RWPE2 (cell line): ENCODE measurements at regions not wholly inside any gene's neighbourhood (a gene's known extent, or its start where the extent isn't known, plus 50 kb on each side); places are given as distances from the start of the nearest gene placed in this dataset.
A peak's percentile ranks its signal among the peaks of the same experiment; 100 is the strongest.

Source experiments
- ATAC-seq: fragments of 200-7000 bp; cut with Tn5 transposase; 3 replicates; pipeline ENCODE4 v1.9.1; 2021; ENCODE audit warnings: low read depth
- DNase-seq: peaks from one replicate; pipeline ENCODE4 v3.0.0-alpha.2; 2020; ENCODE audit warnings: low spot score
- H3K27ac ChIP-seq: fragments of 450-650 bp; 2 replicates; pipeline ENCODE4 v1.5.1; 2017; ENCODE audit warnings: mild to moderate bottlenecking; ENCODE audit not compliant: poor library complexity, severe bottlenecking
- H3K27me3 ChIP-seq: fragments of 250-450 bp; sonication (Bioruptor Pico); 2 replicates; pipeline ENCODE4 v1.5.1; 2021; ENCODE audit warnings: mild to moderate bottlenecking, moderate library complexity; ENCODE audit not compliant: insufficient read depth, poor library complexity, severe bottlenecking
- H3K36me3 ChIP-seq: fragments of 250-450 bp; sonication (Bioruptor Pico); 2 replicates; pipeline ENCODE4 v1.5.1; 2020; ENCODE audit warnings: low read depth, mild to moderate bottlenecking, moderate library complexity
- H3K4me1 ChIP-seq: fragments of 250-450 bp; sonication (Bioruptor Pico); 2 replicates; pipeline ENCODE4 v1.5.1; 2021; ENCODE audit warnings: mild to moderate bottlenecking, moderate library complexity; ENCODE audit not compliant: insufficient read depth, poor library complexity, severe bottlenecking
- H3K4me3 ChIP-seq: fragments of 250-450 bp; sonication (Bioruptor Pico); 2 replicates; pipeline ENCODE4 v1.5.1; 2021; ENCODE audit warnings: mild to moderate bottlenecking, moderate library complexity; ENCODE audit not compliant: severe bottlenecking
- H3K9me3 ChIP-seq: fragments of 250-450 bp; sonication (Bioruptor Pico); 2 replicates; pipeline ENCODE4 v1.5.1; 2021; ENCODE audit warnings: mild to moderate bottlenecking, moderate library complexity; ENCODE audit not compliant: severe bottlenecking
- CTCF ChIP-seq: fragments of 450-650 bp; IDR thresholded peaks from one replicate; pipeline ENCODE4 v1.5.1; 2017; ENCODE audit warnings: mild to moderate bottlenecking, moderate library complexity; ENCODE audit not compliant: poor library complexity, severe bottlenecking

DNA sequence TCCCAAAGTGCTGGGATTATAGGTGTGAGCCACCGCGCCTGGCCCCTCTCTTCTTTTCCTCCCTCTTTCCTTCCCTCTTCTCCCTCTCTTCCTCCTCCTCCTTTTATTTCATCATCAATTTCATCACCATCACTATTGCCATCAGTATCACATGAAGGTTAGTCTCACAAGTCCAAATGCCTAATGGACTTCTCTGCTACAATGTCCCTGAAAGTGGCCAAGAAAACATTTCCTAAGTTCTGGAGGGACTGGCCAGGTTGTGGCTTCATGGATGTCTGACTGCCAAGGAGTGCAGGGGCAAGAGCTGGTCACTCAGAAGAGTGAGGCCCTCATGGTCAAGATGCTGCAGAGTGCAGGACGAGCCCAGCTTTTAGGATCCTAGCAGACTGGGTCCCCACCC is 97.6 kb downstream of the SYNE3 start:
- no peak for DNase-seq
- TF ChIP-seq CTCF: no peak
- Histone ChIP-seq H3K27me3 (no peaks in the 10 kb centered on the region), H3K9me3 (no peaks in the 10 kb centered on the region), H3K36me3 (peaks cover 7% of the 10 kb centered on the region), H3K4me3 (no peak overlapping the region), H3K27ac (no peak overlapping the region), H3K4me1 (no peaks in the 10 kb centered on the region)
- ATAC-seq: no peak

GRCh38 chr14:95417492-95417891 is 97.8 kb upstream of the CLMN start:
- Histone ChIP-seq H3K27me3 (no peaks in the 10 kb centered on the region), H3K36me3 (peaks cover 7% of the 10 kb centered on the region), H3K4me3 (no peak overlapping the region), H3K27ac (no peak overlapping the region), H3K4me1 (no peaks in the 10 kb centered on the region), H3K9me3 (no peaks in the 10 kb centered on the region)
- ATAC-seq (no peak), DNase-seq (no peak)
- no peak for TF ChIP-seq CTCF

GRCh38 chr14:95415993-95416392 is 96.3 kb upstream of the CLMN start:
- Histone ChIP-seq H3K4me3 (no peak overlapping the region), H3K9me3 (no peaks in the 10 kb centered on the region), H3K27me3 (no peaks in the 10 kb centered on the region), H3K4me1 (no peaks in the 10 kb centered on the region), H3K27ac (no peak overlapping the region), H3K36me3 (peaks cover 7% of the 10 kb centered on the region)
- TF ChIP-seq CTCF: no peak
- ATAC-seq: no peak
- DNase-seq: no peak

DNA sequence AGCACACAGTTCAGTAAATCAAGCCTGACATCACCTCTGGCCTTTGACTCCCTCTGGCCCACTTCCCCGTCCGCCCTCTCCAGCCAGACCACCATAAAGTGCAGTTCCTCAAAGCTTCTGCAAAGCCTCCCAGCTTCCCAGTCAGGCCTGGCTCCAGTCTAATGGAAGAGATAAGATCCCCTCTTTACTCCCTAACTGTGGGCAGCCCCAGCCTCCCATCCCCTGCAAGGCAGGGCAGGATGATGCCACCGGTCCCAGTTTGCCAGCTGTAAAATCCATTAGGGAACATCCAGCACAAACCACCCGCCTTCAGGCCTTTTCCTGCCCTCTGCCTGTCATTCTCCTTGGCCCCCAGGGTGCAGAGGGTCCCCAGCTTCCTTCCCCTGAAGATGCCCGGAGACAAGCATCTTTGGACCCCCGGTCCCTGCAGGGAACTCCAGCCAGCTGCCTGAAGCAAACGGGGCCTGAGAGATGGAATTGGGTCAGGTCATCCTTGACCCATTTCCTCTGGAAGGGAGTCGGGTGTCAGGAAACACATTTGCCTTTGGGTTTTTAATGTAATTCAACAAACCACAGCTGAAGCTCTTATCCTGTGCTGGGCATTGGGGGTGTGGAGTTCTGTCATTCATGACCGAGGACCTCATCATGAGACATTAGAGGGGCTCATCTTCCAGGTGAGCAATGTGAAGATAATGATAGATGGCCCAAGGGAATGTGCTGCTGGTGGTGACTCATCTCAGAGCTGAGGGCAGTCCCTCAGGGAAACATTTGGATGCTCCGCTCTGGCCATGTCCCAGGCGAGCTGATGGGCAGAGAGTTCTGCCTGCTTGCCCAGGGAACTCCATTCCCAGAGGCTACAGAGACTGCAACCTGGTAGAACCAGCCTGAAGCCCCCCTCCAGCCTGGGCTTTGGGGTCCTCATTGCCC is 93.8 kb upstream of the CLMN start:
- Histone ChIP-seq H3K9me3 (no peaks in the 10 kb centered on the region), H3K27ac (no peak overlapping the region), H3K36me3 (peaks cover 7% of the 10 kb centered on the region), H3K4me1 (no peaks in the 10 kb centered on the region), H3K4me3 (no peak overlapping the region), H3K27me3 (no peaks in the 10 kb centered on the region)
- DNase-seq: no peak
- TF ChIP-seq CTCF: no peak
- ATAC-seq: peak; percentile 88

DNA sequence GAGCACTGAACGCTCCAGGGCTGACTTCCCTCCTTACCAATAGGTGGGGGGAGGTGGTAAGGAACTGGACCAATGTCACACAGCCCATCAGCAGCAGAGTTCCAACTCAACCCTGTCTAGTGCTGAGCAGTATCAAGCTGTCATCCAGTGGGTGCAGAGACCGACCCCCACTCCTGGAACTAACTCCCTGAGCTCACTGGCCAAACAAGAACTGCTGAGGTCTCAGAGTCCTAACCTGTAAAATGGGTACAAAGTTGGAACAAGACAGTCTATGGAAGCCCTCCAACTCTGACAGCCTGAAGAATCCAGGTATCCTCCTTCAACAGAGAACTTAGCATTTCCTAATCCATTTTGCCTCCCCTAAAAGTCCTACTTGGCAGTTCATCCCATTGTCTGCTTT is 91.1 kb upstream of the CLMN start:
- no peak for ATAC-seq
- H3K27ac ChIP-seq: no peak overlapping the region
- DNase-seq: no peak
- H3K4me3 ChIP-seq: no peak overlapping the region
- no peaks in the 10 kb centered on the region for H3K4me1 ChIP-seq
- H3K36me3 ChIP-seq: no peaks in the 10 kb centered on the region
- H3K27me3 ChIP-seq: no peaks in the 10 kb centered on the region
- no peaks in the 10 kb centered on the region for H3K9me3 ChIP-seq
- TF ChIP-seq CTCF: no peak
